ENCODE measurements at regions not wholly inside any gene's neighbourhood (a gene's known extent, or its start where the extent isn't known, plus 50 kb on each side); places are given as distances from the start of the nearest gene placed in this dataset.

- no peak for DNase-seq (ENCODE audit: low spot score)
Observed at GRCh38 chr15:81483496-81483895, 109.5 kb upstream of the TMC3 start.

- no peak for DNase-seq (ENCODE audit: low spot score)
Observed at GRCh38 chr15:81481346-81481745, 107.3 kb upstream of the TMC3 start.

- peak; percentile 67 for DNase-seq (ENCODE audit: low spot score)
Observed at GRCh38 chr15:81480645-81481053, 106.6 kb upstream of the TMC3 start.

GRCh38 chr15:81478354-81478753 lies 104.3 kb upstream of the TMC3 start:
- DNase-seq (ENCODE audit: low spot score), result no peak

GRCh38 chr15:81475926-81476325 lies 101.9 kb upstream of the TMC3 start:
- no peak for DNase-seq (ENCODE audit: low spot score)

- no peak for DNase-seq (ENCODE audit: low spot score)
Observed at GRCh38 chr15:81475471-81475870, 101.5 kb upstream of the TMC3 start.

- no peak for DNase-seq (ENCODE audit: low spot score)
Observed at GRCh38 chr15:81473946-81474345, 99.9 kb upstream of the TMC3 start.

- DNase-seq (ENCODE audit: low spot score), result peak; percentile 55
Observed at GRCh38 chr15:81473177-81473576, 99.2 kb upstream of the TMC3 start.

- DNase-seq (ENCODE audit: low spot score), result no peak
Observed at GRCh38 chr15:81471151-81471550, 97.1 kb upstream of the TMC3 start.

GRCh38 chr15:81469154-81469553 lies 95.1 kb upstream of the TMC3 start:
- no peak for DNase-seq (ENCODE audit: low spot score)

GRCh38 chr15:81466741-81467140 lies 92.7 kb upstream of the TMC3 start:
- DNase-seq (ENCODE audit: low spot score), result no peak

- DNase-seq (ENCODE audit: low spot score), result no peak
Observed at GRCh38 chr15:81454024-81454423, 80.0 kb upstream of the TMC3 start.

- DNase-seq (ENCODE audit: low spot score), result no peak
Observed at GRCh38 chr15:81450721-81451120, 76.7 kb upstream of the TMC3 start.

- no peak for DNase-seq (ENCODE audit: low spot score)
Observed at GRCh38 chr15:81449836-81450474, 75.9 kb upstream of the TMC3 start.

- DNase-seq (ENCODE audit: low spot score), result no peak
Observed at GRCh38 chr15:81443040-81443820, 69.2 kb upstream of the TMC3 start.

- no peak for DNase-seq (ENCODE audit: low spot score)
Observed at GRCh38 chr15:81442454-81442853, 68.4 kb upstream of the TMC3 start.

GRCh38 chr15:81434851-81435250 lies 60.8 kb upstream of the TMC3 start:
- DNase-seq (ENCODE audit: low spot score), result no peak

- DNase-seq (ENCODE audit: low spot score), result no peak
Observed at GRCh38 chr15:81433462-81433861, 59.4 kb upstream of the TMC3 start.

GRCh38 chr15:81432179-81432578 lies 58.2 kb upstream of the TMC3 start:
- no peak for DNase-seq (ENCODE audit: low spot score)

- DNase-seq (ENCODE audit: low spot score), result no peak
Observed at GRCh38 chr15:81427176-81427575, 53.2 kb upstream of the TMC3 start.

GRCh38 chr15:81425905-81426304 lies 51.9 kb upstream of the TMC3 start:
- no peak for DNase-seq (ENCODE audit: low spot score)

Data from globus pallidus (tissue), 1 donor.